OCI-LY3 (cell line): ENCODE measurements at regions not wholly inside any gene's neighbourhood (a gene's known extent, or its start where the extent isn't known, plus 50 kb on each side); places are given as distances from the start of the nearest gene placed in this dataset.

Experiments
- H2AFZ ChIP-seq: fragments of 200-600, 300-600 bp; shearing (Covaris generic); 2 replicates; pipeline ENCODE4 v1.6.0; 2014; ENCODE audit warnings: antibody characterized with exemption, low read depth, low read length
- H3K27ac ChIP-seq: fragments of 200-600, 300-600 bp; sonication (generic); 2 replicates; pipeline ENCODE4 v1.5.1; 2014; ENCODE audit warnings: mild to moderate bottlenecking, low read length, moderate library complexity, mixed read lengths
- H3K27me3 ChIP-seq: fragments of 200-600, 300-600 bp; sonication (generic); 2 replicates; pipeline ENCODE4 v1.6.1; 2014; ENCODE audit warnings: low read depth, low read length, mixed read lengths
- H3K36me3 ChIP-seq: fragments of 200-600, 300-600 bp; sonication (generic); replicated peaks from 2 replicates; pipeline ENCODE3; 2014; ENCODE audit warnings: low read depth, low read length, mixed read lengths
- H3K4me1 ChIP-seq: fragments of 300-600, 200-600 bp; sonication (generic); 2 replicates; pipeline ENCODE4 v1.6.1; 2014; ENCODE audit warnings: low read length, mixed read lengths
- H3K4me2 ChIP-seq: fragments of 200-600, 300-600 bp; sonication (generic); 2 replicates; pipeline ENCODE4 v1.6.1; 2014; ENCODE audit warnings: low read length, mixed read lengths
- H3K4me3 ChIP-seq: fragments of 300-600, 200-600 bp; sonication (generic); 2 replicates; pipeline ENCODE4 v1.5.1; 2014; ENCODE audit warnings: antibody characterized with exemption, mild to moderate bottlenecking, low read length, moderate library complexity
- H3K79me2 ChIP-seq: fragments of 300-600, 200-600 bp; shearing (Covaris generic); 2 replicates; pipeline ENCODE4 v1.6.1; 2014; ENCODE audit warnings: mild to moderate bottlenecking, low read length, mixed read lengths
- H3K9ac ChIP-seq: fragments of 300-600, 200-600 bp; shearing (Covaris generic); 2 replicates; pipeline ENCODE4 v1.6.0; 2014; ENCODE audit warnings: mild to moderate bottlenecking, low read length, moderate library complexity
- H3K9me3 ChIP-seq: fragments of 200-600, 300-600 bp; shearing (Covaris generic); 2 replicates; pipeline ENCODE4 v1.6.1; 2014; ENCODE audit warnings: low read length, mixed read lengths; ENCODE audit not compliant: insufficient read depth
- H4K20me1 ChIP-seq: fragments of 200-600, 300-600 bp; sonication (generic); 2 replicates; pipeline ENCODE4 v1.6.1; 2016; ENCODE audit warnings: low read length, mixed read lengths; ENCODE audit not compliant: insufficient read depth
- EZH2phosphoT487 ChIP-seq: fragments of 200-600 bp; shearing (Covaris generic); IDR thresholded peaks from 2 replicates; pipeline ENCODE4 v1.6.1; 2018; ENCODE audit warnings: antibody characterized with exemption, mixed run types, low read depth
- TF ChIP-seq, protein P1 (sequence below): fragments of 200-600, 300-600 bp; sonication (generic); IDR thresholded peaks from 2 replicates; pipeline ENCODE4 v1.5.1; 2014; ENCODE audit warnings: antibody characterized with exemption, low read length, low read depth

DNA sequence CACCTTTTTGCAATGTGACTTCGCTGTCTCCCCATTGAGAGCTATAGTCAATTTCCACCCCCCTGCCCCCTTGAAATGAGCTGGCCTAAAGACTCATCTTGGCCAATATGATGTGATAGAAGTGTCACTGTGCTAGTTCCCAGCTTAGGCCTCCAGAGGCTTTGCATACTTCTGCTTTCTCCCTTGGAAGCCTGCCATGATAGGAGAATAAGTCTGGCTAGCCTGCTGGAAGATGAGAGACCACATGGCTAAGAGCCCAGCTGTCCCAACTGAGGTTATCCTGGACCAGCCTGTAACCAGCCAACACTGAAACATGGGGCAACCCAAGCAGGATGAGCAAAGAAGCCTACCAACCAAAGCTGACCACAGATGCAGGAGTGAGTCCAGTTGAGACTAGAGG is 196.9 kb downstream of the GRIN2B start:
- Histone ChIP-seq H3K4me1 (no peaks in the 10 kb centered on the region), H3K4me3 (no peak overlapping the region), H4K20me1 (no peaks in the 10 kb centered on the region), H3K79me2 (no peaks in the 10 kb centered on the region), H3K4me2 (no peak overlapping the region), H3K36me3 (no peaks in the 10 kb centered on the region), H3K9ac (no peak overlapping the region), H2AFZ (no peak overlapping the region), H3K27ac (no peak overlapping the region), H3K9me3 (no peaks in the 10 kb centered on the region), H3K27me3 (peaks cover 14% of the 10 kb centered on the region; the same call in 1 of the 2 replicates)
- TF ChIP-seq, protein P1, sequence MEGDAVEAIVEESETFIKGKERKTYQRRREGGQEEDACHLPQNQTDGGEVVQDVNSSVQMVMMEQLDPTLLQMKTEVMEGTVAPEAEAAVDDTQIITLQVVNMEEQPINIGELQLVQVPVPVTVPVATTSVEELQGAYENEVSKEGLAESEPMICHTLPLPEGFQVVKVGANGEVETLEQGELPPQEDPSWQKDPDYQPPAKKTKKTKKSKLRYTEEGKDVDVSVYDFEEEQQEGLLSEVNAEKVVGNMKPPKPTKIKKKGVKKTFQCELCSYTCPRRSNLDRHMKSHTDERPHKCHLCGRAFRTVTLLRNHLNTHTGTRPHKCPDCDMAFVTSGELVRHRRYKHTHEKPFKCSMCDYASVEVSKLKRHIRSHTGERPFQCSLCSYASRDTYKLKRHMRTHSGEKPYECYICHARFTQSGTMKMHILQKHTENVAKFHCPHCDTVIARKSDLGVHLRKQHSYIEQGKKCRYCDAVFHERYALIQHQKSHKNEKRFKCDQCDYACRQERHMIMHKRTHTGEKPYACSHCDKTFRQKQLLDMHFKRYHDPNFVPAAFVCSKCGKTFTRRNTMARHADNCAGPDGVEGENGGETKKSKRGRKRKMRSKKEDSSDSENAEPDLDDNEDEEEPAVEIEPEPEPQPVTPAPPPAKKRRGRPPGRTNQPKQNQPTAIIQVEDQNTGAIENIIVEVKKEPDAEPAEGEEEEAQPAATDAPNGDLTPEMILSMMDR = no peak
- TF ChIP-seq EZH2phosphoT487 = no peak

DNA sequence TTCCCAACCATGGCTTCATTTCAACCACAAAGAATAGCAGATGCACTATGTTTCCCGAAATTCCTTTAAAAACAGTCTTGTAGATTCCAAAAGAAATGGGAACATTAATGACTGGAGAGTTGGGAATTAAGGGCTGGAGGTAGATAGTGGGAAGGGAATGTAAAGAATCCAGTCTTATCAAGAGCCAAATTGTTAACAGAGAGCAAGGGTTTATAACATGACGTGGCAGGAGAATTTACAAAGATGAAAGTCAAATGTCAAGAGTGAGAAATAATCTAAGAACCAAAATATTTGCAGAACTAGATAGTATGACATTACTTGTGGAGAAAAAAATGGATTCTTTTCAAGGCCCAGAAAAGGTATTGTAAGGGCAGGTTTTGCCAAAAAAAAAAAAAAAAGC is 200.9 kb downstream of the GRIN2B start:
- H4K20me1 ChIP-seq = no peaks in the 10 kb centered on the region
- no peaks in the 10 kb centered on the region for H3K36me3 ChIP-seq
- H3K79me2 ChIP-seq = no peaks in the 10 kb centered on the region
- H2AFZ ChIP-seq = no peak overlapping the region
- no peak overlapping the region for H3K4me3 ChIP-seq
- no peak overlapping the region for H3K9ac ChIP-seq
- H3K27ac ChIP-seq = no peak overlapping the region
- H3K9me3 ChIP-seq = no peaks in the 10 kb centered on the region
- no peak overlapping the region for H3K4me2 ChIP-seq
- peaks cover 29% of the 10 kb centered on the region for H3K27me3 ChIP-seq
- H3K4me1 ChIP-seq = no peaks in the 10 kb centered on the region
- no peak for TF ChIP-seq EZH2phosphoT487
- TF ChIP-seq, protein P1 = no peak

DNA sequence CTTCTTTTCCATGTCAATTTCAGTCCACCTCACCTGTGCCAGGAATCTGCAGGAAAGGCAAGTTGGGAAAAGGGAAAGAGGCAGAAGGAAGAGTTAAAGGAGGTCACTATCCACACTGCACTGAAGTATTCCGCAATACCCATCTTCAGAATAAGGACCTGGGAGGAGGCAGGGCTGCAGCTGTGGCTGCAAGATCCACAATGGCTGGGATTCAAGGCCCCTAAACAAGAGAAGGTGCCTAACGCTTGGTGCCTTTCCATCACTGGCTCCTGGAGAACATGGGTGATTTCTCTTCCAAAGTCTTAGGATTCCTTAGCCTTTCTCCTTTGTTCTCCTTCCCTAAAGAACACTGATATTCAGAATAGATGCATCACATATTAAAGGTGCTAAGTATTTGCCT is 204.0 kb downstream of the GRIN2B start:
- no peaks in the 10 kb centered on the region for H3K36me3 ChIP-seq
- no peak overlapping the region for H2AFZ ChIP-seq
- TF ChIP-seq, protein P1 = no peak
- TF ChIP-seq EZH2phosphoT487 = no peak
- H3K27ac ChIP-seq = no peak overlapping the region
- no peaks in the 10 kb centered on the region for H3K79me2 ChIP-seq
- no peak overlapping the region for H3K4me3 ChIP-seq
- H3K9me3 ChIP-seq = no peaks in the 10 kb centered on the region
- no peaks in the 10 kb centered on the region for H4K20me1 ChIP-seq
- H3K9ac ChIP-seq = no peak overlapping the region
- H3K4me1 ChIP-seq = no peaks in the 10 kb centered on the region
- no peak overlapping the region for H3K4me2 ChIP-seq
- H3K27me3 ChIP-seq = peaks cover 29% of the 10 kb centered on the region

DNA sequence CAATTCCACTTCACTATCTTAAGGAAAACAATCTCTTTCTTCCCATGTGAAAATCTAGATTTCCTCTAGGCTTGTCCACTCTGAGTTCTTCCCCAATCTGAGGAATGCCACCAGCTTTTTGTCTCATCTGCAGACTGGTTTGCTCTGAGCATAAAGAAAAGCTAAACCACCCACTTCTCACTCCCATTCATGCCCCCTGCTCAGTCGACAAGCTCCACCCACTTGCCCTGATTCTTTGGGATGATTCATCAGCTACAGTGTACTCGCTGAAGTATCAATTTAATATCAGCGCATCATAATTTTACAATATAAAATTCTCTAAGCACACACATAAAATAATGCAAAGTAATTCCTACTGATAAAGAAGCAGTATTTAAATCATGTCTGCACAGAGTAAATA is 209.1 kb downstream of the GRIN2B start:
- no peaks in the 10 kb centered on the region for H3K9me3 ChIP-seq
- H3K27ac ChIP-seq = no peak overlapping the region
- no peak overlapping the region for H3K4me3 ChIP-seq
- peaks cover 6% of the 10 kb centered on the region; the same call in 1 of the 2 replicates for H3K27me3 ChIP-seq
- no peak overlapping the region for H2AFZ ChIP-seq
- H3K4me1 ChIP-seq = no peaks in the 10 kb centered on the region
- TF ChIP-seq, protein P1 = no peak
- no peak for TF ChIP-seq EZH2phosphoT487
- no peaks in the 10 kb centered on the region for H3K36me3 ChIP-seq
- H3K9ac ChIP-seq = no peak overlapping the region
- no peaks in the 10 kb centered on the region for H3K79me2 ChIP-seq
- H3K4me2 ChIP-seq = no peak overlapping the region
- no peaks in the 10 kb centered on the region for H4K20me1 ChIP-seq
